HG02981 (cell line): ENCODE measurements at regions not wholly inside any gene's neighbourhood (a gene's known extent, or its start where the extent isn't known, plus 50 kb on each side); places are given as distances from the start of the nearest gene placed in this dataset.

Experiments used
- ATAC-seq: cut with Tn5 transposase; IDR thresholded peaks from one replicate; pipeline ENCODE4 v1.9.1; 2021; ENCODE audit warnings: mild to moderate bottlenecking, moderate library complexity; ENCODE audit not compliant: unreplicated experiment

DNA sequence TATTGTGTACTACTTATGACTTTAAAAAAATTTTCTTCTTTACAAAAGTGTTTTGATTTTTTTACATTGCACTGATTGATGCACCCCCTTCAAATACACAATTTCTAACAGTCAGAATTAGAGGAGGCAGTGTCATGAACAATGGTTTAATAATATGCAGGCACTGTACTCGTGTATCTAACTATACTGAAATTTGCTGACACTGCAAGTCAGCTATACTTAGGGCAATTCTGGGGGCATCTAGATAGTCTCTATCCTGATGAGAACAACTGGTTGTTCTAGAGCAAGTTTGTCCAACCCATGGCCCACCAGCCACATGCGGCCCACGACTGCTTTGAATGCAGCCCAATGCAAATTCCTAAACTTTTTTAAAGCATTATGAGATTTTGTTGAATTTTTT is 375.6 kb downstream of the BCKDHB start:
- ATAC-seq, result no peak

DNA sequence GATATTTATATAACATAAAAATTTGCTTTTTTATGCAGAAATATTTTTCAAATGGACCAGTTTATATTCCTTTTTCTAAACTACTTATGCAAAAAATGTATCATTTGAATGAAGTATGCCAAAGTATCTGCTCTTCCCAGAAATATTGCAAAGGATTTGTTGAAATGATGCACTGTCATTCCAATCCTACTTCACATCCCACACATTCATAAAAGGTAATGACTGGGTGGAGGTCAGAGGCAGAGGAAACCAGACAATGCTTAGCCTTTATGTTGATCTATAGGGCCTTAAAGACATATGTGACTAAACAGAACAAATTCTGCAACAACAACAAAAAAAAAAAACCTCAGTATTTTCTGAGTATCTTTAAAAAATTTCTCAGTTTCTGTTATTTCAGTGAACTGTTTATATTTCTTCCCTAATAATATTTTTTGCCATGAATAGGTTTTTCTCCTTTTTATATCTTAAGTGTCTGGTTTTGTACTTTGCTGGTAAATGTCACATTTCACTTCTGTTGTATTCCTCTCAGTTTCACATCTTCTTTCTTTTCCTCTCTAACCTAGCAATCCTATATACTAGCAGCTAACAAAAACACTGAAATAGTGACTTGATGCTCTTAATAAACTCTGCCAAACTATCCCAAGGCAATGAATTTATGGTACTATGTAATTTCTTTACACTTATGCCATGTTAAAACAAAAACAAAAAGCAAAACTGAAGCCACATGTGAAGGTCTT is 374.1 kb downstream of the BCKDHB start:
- ATAC-seq, result no peak

DNA sequence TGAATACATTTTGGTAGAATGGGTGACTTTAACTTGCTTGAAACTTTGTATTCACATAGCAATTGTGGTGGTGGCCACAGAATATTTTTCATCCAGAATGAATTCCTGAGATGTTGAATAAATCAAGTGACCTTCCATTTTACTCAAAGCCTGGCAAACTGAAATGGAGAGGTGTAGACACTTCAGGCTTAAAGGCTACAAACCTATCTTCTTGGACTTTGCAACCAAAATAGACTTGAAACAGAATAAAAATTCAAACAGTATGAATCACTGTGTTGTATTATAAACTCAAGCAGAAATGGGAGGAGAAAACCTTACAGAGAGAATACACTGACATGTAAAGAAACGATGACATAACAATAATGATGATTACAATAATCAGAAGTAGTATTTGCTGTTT is 371.6 kb downstream of the BCKDHB start:
- ATAC-seq, result no peak

DNA sequence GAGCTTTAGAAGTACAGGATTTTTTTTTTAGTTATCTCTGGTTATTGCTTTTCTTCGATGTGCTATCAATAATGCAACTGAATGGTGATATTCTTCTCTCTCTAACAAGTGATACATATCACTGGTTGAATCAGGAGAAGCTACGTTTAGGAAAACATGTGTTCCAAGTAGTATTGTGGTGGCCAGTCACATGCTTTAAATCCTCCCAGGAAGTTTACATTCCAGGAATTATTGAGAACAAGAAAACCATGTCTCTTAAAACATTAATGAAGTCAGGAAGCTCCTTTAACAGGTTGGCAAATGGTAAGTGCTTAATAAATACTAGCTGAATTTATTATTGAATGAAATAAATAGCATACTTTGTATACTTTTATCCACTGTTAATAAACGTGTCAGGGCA is 371.1 kb downstream of the BCKDHB start:
- ATAC-seq, result no peak

DNA sequence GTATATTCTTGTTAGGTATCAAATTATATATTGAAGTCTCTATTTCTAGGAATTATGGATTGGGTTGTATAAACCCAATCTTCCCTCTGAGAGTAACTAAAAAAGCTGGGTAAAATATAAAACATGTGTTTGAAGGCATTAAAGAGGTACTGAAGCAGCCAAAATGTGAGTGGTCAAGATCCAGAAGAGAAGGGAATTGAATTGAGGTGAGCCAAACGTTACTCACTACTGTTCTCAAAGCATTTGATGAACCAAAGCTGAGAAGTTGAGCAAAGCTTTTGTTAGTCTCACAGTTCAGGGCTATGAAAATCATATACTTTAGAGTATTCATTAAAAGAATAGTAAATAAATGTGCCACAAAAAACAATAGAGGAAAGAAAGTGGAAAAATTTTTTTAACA is 365.8 kb downstream of the BCKDHB start:
- ATAC-seq, result no peak

DNA sequence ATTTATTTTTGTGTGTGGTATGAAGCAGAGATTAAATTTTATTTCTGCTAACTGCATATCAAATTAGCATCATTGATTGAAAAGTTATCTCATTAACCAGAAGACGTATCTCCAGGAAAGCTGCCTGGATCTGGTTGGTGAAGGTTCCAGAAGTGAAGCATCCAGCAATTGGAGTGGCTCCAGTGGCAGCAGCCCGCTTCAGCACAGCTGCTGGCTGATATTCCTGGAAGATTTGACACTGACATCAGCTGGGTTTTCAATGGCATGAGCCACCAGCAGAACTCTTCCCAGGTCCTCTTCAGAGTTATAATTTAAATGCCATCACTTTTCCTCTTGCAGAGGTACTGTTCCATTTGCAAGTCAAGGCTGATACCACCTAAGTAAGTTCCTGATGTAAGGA is 363.5 kb downstream of the BCKDHB start:
- ATAC-seq, result no peak

DNA sequence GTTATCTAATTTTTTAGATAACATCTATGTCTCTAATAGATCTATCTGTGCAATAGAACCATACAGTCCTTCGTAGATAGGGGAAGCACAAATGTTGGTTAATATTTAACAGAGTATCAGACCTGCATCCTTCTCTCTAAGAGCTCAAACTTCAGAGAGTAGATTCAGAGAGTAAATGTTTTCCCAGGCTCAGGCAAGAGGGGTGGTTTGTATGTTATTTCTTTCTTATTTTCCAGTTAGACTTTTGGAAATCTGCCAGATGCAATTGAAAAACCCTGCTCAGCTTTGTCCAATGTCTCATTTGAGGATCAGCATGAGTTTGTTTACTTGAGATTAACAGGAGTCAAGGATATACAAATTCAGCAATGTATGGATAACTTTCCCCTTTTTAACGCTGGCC is 361.9 kb downstream of the BCKDHB start:
- no peak for ATAC-seq

DNA sequence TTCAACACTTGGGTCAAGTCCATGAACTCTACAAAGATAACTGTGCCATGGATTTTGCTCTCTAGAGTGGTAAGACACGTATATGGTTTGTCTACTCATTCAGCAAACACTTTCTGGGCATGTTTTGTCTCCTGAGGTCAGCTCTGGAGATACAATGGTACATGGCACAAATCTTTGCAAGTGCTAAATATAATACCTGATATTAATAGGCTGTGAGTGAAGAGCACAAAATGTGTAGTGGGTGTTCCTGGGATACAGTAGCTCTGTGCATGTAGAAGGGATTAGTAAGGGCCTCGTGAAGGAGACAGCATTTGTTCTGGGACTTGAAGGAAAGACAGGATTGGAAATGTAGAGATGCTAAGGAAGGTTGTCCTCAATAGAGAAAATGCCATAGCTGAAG is 360.9 kb downstream of the BCKDHB start:
- no peak for ATAC-seq

DNA sequence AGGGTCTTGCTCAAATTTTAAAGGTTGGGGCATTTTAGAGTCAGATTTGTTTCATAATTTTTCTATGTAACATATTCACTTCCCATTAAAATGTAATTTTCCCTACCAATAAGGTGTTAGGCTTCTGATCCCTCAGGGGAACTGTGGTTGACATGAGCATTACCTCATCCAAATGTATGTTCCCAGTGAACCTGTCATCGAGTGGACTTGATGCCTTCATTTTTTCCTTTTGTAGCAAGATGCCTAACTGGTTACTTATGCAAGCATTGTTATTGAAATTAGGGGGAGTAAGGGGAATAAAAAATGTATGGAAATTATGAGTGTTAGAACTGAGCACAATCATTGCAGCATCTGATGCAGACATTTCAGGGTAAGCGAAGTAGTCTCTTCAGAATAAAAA is 360.5 kb downstream of the BCKDHB start:
- ATAC-seq, result no peak

DNA sequence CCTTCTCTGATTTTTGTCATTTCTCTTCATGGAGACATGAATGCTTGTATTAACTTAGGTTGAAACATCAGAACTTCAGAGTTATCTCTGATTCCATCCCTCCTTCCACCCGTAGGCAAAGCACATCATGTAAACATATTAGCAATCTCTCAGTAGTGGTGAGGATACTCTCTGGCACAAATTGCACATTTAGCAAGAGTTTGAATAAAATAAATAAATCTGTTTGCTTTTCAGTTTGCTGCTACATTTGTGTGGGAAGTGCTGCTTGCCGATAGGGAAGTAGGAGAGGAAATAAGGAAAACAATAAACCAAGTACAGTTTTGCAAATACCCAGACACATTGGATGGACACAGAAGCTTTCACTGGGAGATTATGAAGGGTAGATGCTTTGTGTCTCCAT is 359.0 kb downstream of the BCKDHB start:
- no peak for ATAC-seq

DNA sequence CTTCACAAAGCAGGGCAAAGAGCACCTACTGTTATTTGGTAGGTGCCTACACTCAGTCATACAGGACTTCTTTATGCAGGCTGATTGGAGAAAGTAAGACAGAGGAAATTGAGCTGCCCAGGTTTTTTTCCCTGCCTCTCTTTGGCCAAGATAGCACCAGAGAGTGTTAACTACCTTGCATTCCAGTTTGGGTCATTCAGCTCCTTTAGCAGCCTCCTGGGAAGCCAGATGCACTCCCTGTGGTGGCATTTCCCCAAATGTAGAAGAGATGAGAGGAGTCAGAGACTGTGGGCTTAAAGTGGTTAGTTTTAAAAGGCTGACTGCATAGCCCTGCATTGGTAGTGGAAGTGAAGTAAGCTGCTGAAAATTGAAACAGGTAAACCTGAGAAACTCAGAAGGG is 358.4 kb downstream of the BCKDHB start:
- no peak for ATAC-seq

DNA sequence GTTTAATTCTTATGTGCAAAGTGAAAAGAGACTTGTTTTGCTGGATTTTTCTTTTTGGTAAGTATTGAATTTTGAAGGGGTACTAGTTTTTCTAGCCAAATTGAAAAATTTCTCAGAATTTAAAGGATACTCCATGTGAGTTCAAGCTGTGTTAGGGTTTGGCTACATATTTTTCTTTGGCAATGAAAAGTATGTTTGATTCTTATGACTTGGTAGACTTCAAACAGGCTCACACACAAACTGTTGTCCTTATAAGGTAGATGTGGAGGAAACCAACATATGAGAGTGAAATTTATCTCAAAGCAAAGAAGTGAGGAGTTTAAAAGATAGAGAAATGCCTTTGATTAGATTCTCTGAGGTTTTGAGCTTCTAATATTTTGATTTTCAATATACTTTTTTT is 356.7 kb downstream of the BCKDHB start:
- ATAC-seq, result no peak

DNA sequence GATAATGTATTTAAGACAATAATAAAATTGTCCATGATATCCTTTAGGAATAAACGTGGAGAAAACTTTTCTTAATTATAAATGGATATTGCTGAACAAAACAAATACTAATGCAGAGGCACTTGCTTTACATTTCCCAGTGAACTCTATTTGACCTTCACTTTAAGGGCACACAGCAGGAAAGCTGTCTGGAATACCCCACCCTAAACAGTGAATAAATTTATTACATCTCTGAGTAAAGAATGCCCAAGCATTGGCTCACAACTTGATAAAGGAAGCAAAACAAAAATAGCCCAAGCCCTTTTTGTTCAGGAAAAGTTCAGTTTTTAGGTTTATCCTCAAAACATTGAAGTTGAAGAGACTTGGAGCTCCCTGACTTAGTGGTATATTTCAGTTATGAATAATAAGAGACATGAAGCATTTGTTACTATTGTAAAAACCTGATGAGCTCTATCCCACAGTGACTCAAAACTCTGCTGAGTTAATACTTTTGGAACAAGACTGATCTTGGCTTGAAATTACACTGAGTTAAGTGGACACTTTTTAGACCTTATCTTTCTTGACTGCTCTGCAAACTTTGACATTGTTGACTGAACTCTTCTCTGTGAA is 353.9 kb downstream of the BCKDHB start:
- no peak for ATAC-seq

DNA sequence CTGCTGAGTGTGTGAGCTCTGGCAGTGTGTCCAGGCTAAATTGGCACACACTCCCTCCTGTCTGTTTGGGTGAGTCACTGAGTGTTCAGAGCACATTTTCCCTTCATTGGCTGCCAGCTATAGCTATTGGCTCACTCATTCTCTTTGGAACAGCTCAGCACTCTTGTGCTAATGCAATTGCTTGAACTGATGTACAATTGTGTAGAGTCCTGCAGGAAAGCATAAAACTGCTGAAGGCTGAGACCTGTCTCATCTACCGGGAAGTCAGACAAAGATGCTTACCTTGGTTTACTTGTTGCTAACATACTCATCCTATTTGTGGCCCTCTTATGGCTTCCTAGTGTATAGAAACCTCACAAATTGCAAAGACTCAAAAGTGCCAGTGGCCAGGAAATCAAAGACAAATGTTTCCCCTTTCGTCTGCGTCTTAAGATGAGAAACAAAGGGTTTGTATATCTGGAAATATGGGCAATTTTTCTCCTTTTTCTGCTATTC is 351.0 kb downstream of the BCKDHB start:
- no peak for ATAC-seq

DNA sequence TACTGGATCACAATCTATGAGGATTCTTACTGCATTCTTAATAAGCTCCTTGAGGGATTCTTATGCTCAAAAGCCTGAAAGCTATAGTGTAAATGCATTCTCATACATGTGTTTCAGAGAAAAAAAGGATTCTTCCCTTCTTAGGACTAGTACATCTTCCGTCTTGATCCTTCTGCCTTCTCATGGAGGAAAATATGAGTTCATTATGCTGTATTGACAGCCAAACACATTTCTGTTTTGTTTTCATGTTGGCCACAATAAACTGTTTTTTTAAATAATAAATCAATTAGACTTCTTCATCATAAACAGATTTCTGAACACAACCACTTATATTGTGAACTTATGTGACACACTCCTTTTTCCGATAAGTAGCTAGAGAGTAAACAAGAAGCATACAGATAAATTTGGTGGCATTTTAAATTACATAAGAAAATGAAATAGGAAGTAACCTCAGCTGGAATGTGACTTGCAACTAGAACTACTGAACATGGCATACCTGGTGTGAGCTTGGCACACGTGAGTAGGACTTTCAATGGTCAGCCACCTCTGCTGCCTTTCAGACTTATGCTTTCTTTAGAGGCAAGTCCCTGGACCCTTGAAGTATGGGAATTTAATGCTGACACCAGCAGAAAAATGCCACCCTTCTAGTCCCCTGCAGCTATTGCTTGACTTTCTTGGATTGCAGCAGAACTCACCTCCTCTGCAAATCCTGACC is 350.4 kb downstream of the BCKDHB start:
- ATAC-seq, result no peak

DNA sequence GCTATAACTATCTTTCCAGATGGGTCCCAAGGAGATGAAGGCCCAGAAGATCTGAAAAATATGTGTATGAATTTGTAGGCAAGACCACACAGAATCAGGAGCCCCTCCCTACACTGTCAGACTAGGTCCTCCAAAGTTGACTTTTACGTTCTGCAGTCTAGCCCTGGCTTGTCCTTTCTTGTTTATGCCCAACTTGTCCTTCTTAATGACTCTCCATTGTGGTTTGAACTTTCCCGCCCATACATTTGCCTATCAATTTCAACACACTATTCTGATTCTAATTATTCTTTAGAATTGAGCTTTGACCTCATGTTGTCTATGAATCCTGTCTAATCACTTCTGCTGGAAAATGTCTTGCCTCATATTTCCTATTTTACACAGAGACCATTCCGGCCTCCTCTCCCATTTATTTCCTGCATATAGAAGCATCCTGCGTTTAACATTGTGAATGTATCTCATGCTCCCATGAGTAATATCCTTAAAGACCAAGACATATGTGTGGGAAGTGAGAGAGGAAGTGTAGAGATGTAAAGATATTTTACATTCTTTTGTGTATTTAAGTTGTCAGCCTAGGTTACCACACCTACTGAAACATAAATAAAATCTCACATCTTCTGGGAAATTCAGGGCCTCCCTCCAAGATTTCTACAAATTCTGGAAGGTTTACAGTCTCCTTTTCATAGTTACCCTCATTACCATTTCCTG is 348.3 kb downstream of the BCKDHB start:
- no peak for ATAC-seq

DNA sequence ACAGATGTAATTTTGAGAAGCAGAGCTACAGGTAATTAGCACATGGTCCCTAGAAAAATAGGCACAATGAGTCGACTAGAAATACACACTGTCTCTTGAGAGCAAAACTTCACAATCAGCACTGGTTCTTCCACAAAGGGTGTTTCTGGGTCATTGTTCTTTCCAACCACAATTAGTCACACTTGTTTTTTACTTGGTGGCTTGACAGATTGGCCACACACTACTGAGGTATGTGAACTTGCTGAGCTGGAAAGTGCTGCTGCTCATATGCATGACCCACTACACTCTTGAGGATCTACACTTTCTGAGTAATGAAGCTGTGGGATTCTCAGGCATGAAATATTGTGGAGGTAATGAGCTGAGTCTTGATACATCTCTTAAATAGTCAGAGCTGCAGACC is 347.7 kb downstream of the BCKDHB start:
- ATAC-seq, result peak; percentile 79

DNA sequence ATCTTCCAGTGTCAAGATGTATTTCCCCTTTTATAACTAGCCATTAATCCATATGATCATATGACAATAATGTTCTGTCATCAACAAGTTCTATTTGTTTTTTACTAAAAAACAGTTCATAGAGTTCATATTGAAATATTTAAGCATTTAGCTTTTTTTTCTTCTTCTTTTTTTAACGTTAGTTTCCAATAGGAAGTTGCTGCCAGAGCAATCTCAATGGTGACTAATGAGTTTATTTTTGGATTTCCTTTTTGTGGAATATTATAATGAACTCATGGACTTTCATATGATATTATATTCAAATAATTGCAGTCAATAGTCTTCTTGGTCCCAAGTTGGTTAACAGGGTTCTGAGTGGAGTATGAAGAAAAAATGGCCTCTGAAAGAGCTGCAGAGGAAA is 343.3 kb downstream of the BCKDHB start:
- ATAC-seq, result no peak

DNA sequence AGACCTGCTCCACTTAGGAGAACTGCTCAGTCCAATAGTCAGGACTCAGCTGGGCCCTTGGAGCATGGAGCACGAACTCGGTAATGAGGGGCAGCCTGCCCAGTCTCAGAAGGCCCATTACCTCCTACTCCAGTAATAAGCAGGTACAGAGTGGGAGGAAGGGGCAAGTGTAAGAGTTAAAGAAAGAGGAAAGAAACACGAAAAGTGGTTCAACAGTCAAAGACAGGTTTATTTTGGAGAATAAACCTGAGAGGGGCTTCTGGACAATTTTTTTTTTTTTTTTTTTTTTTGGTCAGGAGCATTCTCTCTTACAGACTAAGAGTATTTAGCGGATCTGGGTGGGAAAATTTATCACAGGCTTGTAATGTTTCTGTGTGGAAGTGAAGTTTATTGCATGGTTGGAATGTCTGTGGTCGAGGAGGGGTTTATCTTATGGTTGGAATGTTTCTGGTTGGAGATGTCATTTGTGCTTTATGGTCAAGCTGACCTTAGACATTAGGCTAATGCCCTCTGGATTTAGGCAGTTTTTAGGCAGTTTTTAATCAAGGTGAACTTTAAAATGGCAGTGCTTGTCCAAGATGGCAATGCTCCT is 340.1 kb downstream of the BCKDHB start:
- no peak for ATAC-seq

DNA sequence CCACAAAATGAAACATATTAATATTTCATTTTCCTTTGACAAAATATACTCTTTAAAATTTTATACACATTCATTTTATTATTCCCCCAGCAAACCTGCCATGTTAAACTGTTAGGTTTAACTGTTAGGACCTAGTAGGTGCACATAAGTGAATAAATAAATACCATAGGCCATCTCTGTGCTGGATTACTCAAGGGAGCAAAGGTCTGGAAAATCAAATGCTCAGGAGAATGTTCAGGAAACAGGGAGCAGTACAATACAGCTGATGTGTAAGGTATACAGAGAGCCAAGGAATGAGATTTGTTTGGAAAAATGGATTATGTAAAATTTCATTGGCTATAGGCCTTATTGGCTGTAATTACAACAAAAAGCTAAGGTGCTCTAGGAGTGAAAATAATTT is 339.3 kb downstream of the BCKDHB start:
- no peak for ATAC-seq

DNA sequence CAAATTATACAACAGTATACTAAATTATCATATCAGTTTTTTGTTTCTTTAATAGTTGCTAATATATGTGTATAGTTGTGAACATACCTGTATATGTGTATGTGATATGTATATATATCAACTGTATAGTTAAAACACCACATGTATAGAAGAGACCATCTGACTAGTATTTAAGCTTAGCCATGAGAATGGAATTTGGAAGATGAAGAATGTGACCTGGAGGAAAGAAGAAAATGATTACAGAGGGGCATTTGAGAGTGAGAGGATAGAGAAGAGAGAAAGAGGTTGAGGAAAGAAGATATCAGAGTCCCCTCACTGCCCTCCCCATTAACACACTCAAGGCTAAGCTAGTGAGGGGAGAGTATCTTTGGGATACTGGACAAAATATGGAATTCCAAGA is 335.9 kb downstream of the BCKDHB start:
- no peak for ATAC-seq
